K562 (cell line): ENCODE measurements at regions not wholly inside any gene's neighbourhood (a gene's known extent, or its start where the extent isn't known, plus 50 kb on each side); places are given as distances from the start of the nearest gene placed in this dataset.

ENCODE experiments used
- ATAC-seq: fragments of 200-7000 bp; cut with Tn5 transposase; 3 replicates; pipeline ENCODE4 v1.9.1; 2020; ENCODE audit warnings: moderate library complexity
- BruUV-seq: library from RNA; stranded (reverse); fragments of 400-500 nt; replicated peaks from 2 replicates; lab custom pipeline; 2021; lab: Mats Ljungman, UMichigan
- CTCF ChIA-PET: fragments of 300-600 bp; formaldehyde crosslinking; extraction: SDS; loops from one replicate; lab custom pipeline; 2021; ENCODE audit warnings: low intra/inter-chr PET ratio; lab: Yijun Ruan, JAX
- POLR2A ChIA-PET: fragments of 300-600, 350-650 bp; sonication (Branson Sonifier 250); formaldehyde crosslinking; extraction: SDS; loops from one replicate; lab custom pipeline; 2021; ENCODE audit warnings: antibody characterized with exemption, inconsistent platforms; lab: Yijun Ruan, JAX
- DNase-seq, 4 experiments: peaks; one replicate each; pipeline versions ENCODE4 v3.0.0 to v3.0.0-alpha.2; 2011 to 2018; ENCODE audit warnings: low spot score in 3 of 4, mixed read lengths in 3 of 4; ENCODE audit errors: extremely low read depth in 1 of 4
- FAIRE-seq: peaks from 2 replicates; lab custom pipeline; 2011; peaks lifted over from hg19 to GRCh38; lab: Jason Lieb, UNC
- H2AFZ ChIP-seq: 2 replicates; pipeline ENCODE4 v1.6.0; 2011; ENCODE audit warnings: low read depth, low read length, control low read depth, inconsistent platforms
- H3K27ac ChIP-seq: fragments of 200-600 bp; 3 replicates; pipeline ENCODE4 v1.8.0; 2011; ENCODE audit warnings: low read depth, mild to moderate bottlenecking, control low read depth, inconsistent platforms, low read length, moderate library complexity, mixed read lengths; ENCODE audit errors: extremely low read depth
- H3K27me3 ChIP-seq, 2 experiments: fragments of 300-600 bp in 1 of 2; 2 replicates in 1 of 2; 3 replicates in 1 of 2; pipeline versions ENCODE4 v1.6.0 to v1.8.0; 2011; ENCODE audit warnings: inconsistent platforms in 2 of 2, low read length in 2 of 2, mild to moderate bottlenecking in 1 of 2, mixed read lengths in 1 of 2, moderate library complexity in 1 of 2; ENCODE audit not compliant: control insufficient read depth in 2 of 2, insufficient read depth in 2 of 2
- H3K36me3 ChIP-seq: fragments of 300-600 bp; 3 replicates; pipeline ENCODE4 v1.8.0; 2011; ENCODE audit warnings: mild to moderate bottlenecking, low read length, inconsistent platforms; ENCODE audit not compliant: control insufficient read depth, insufficient read depth
- H3K4me1 ChIP-seq, 2 experiments: fragments of 200-600 bp in 1 of 2; replicated peaks in 1 of 2; 2 replicates in 1 of 2; 3 replicates in 1 of 2; pipeline versions ENCODE4 v1.5.1 to v1.8.0; 2011; ENCODE audit warnings: inconsistent platforms in 2 of 2, low read length in 2 of 2, mild to moderate bottlenecking in 1 of 2, mixed read lengths in 1 of 2, moderate library complexity in 1 of 2; ENCODE audit not compliant: control insufficient read depth in 2 of 2, insufficient read depth in 2 of 2
- H3K4me2 ChIP-seq: 2 replicates; pipeline ENCODE4 v1.6.1; 2011; ENCODE audit warnings: low read length, control low read depth, inconsistent platforms, mixed read lengths; ENCODE audit not compliant: insufficient read depth
- H3K4me3 ChIP-seq: fragments of 200-600 bp; sonication (generic), shearing (Covaris generic); 2 replicates; pipeline ENCODE4 v1.5.1; 2016; ENCODE audit warnings: control low read depth, inconsistent platforms
- H3K79me2 ChIP-seq: fragments of 200-600 bp; 3 replicates; pipeline ENCODE4 v1.8.0; 2011; ENCODE audit warnings: low read length, inconsistent platforms; ENCODE audit not compliant: control insufficient read depth, insufficient read depth
- H3K9ac ChIP-seq, 2 experiments: 2 replicates each; pipeline versions ENCODE4 v1.6.0 to v1.6.1; 2011; ENCODE audit warnings: low read depth in 2 of 2, low read length in 2 of 2, control low read depth in 1 of 2, inconsistent platforms in 1 of 2, mild to moderate bottlenecking in 1 of 2, mixed read lengths in 1 of 2; ENCODE audit not compliant: insufficient read depth in 1 of 2
- H3K9me1 ChIP-seq: one replicate; pipeline ENCODE4 v1.6.0; 2011; ENCODE audit warnings: inconsistent platforms, mild to moderate bottlenecking, low read length, moderate library complexity; ENCODE audit not compliant: control insufficient read depth, insufficient read depth
- H3K9me3 ChIP-seq: replicated peaks from 2 replicates; pipeline ENCODE4 v1.5.1; 2011; ENCODE audit warnings: low read depth, low read length, inconsistent platforms; ENCODE audit not compliant: control insufficient read depth, insufficient read depth
- H4K20me1 ChIP-seq: replicated peaks from 2 replicates; pipeline ENCODE4 v1.6.1; 2011; ENCODE audit warnings: low read length, inconsistent platforms, mixed read lengths; ENCODE audit not compliant: control insufficient read depth, insufficient read depth
- CSDE1 ChIP-seq, 2 experiments: fragments of 450-650 bp; IDR thresholded peaks; 2 replicates each; pipeline ENCODE4 v1.6.1; 2016; ENCODE audit warnings: mild to moderate bottlenecking in 1 of 2
- POLR3A ChIP-seq: IDR thresholded peaks from 2 replicates; pipeline ENCODE4 v1.6.1; 2011; ENCODE audit warnings: borderline replicate concordance, mild to moderate bottlenecking, moderate library complexity; ENCODE audit not compliant: insufficient read length, insufficient read depth; ENCODE audit errors: extremely low read depth
- STAG1 ChIP-seq: sonication (generic); formaldehyde crosslinking; IDR thresholded peaks from 2 replicates; pipeline ENCODE4 v1.5.0; 2020; ENCODE audit warnings: missing genetic modification reagents, borderline replicate concordance
- ZNF133 ChIP-seq: fragments of 250-450 bp; sonication (Bioruptor Pico); IDR thresholded peaks from 2 replicates; pipeline ENCODE4 v1.4.0; 2020; ENCODE audit warnings: mild to moderate bottlenecking
- ZNF354B ChIP-seq: fragments of 250-450 bp; sonication (Bioruptor Pico); IDR thresholded peaks from 2 replicates; pipeline ENCODE4 v1.4.0; 2020
- ZNF436 ChIP-seq: fragments of 250-450, 450-650 bp; sonication (Bioruptor Pico); formaldehyde crosslinking; IDR thresholded peaks from 2 replicates; pipeline ENCODE4 v1.7.0; 2020; ENCODE audit warnings: mild to moderate bottlenecking
- ZNF778 ChIP-seq: fragments of 450-650 bp; formaldehyde crosslinking; IDR thresholded peaks from 2 replicates; pipeline ENCODE4 v1.4.0; 2020; ENCODE audit warnings: mild to moderate bottlenecking, moderate library complexity
- WGBS: fragments of 100-300 bp; shearing (Covaris generic); methylation state at CpG from one replicate; pipeline ENCODE4 v1.1.6; 2016; ENCODE audit warnings: low coverage, mixed read lengths; ENCODE audit not compliant: insufficient coverage; ENCODE audit errors: missing lambda C conversion rate; 5-methylcytosine and 5-hydroxymethylcytosine counted together
- in situ Hi-C: fragments of 300-500 bp; cut with MboI; formaldehyde crosslinking; loops from 4 replicates; pipeline ENCODE4 v1.15.0; 2018; ENCODE audit warnings: inconsistent platforms, mixed read lengths
- intact Hi-C: fragments of 100-400 bp; cut with micrococcal nuclease; formaldehyde crosslinking; loops from 2 replicates; pipeline ENCODE4 v1.14.2; 2022
- TF ChIP-seq, protein P1 (sequence below), 3 experiments: IDR thresholded peaks in 2 of 3; conservative IDR thresholded peaks in 1 of 3; 2 replicates each; pipeline ENCODE4 v1.5.1; 2011 to 2012; ENCODE audit warnings: low read length in 3 of 3, mild to moderate bottlenecking in 3 of 3, control low read depth in 2 of 3, improper control_type of control experiment in 1 of 3, inconsistent platforms in 1 of 3, low read depth in 1 of 3, mixed read lengths in 1 of 3, moderate library complexity in 1 of 3; ENCODE audit not compliant: insufficient read depth in 2 of 3

- intact Hi-C loops (loop anchor here (10.0 kb wide), 1 partner anchor 630 kb away; no protein-coding TSS in a partner anchor), in situ Hi-C loops (no loop called here)
- no peak overlapping the region for H2AFZ ChIP-seq
- ChIA-PET CTCF (no interaction called here), POLR2A (no interaction called here)
- H4K20me1 ChIP-seq = no peaks in the 10 kb centered on the region
- no peaks in the 10 kb centered on the region for H3K4me1 ChIP-seq
- peak in 1 of 4 experiments; percentile 5 for DNase-seq
- 0% methylated on average over 6 of the region's 9 CpGs for WGBS
- no peaks in the 10 kb centered on the region for H3K36me3 ChIP-seq
- H3K27ac ChIP-seq = no peak overlapping the region
- peak; percentile 72 for ATAC-seq
- no peak overlapping the region for H3K9ac ChIP-seq
- no peaks in the 10 kb centered on the region for H3K9me3 ChIP-seq
- no TSS peak for BruUV-seq
- H3K79me2 ChIP-seq = no peaks in the 10 kb centered on the region
- no peak for FAIRE-seq
- H3K9me1 ChIP-seq = no peaks in the 10 kb centered on the region
- no peaks in the 10 kb centered on the region for H3K27me3 ChIP-seq
- H3K4me2 ChIP-seq = no peak overlapping the region
- H3K4me3 ChIP-seq = no peak overlapping the region
- TF ChIP-seq CSDE1 (IDR thresholded peaks at IDR 0.05) (no peak), ZNF133 (CRISPR knock-in tag) (no peak)
- TF ChIP-seq, protein P1, sequence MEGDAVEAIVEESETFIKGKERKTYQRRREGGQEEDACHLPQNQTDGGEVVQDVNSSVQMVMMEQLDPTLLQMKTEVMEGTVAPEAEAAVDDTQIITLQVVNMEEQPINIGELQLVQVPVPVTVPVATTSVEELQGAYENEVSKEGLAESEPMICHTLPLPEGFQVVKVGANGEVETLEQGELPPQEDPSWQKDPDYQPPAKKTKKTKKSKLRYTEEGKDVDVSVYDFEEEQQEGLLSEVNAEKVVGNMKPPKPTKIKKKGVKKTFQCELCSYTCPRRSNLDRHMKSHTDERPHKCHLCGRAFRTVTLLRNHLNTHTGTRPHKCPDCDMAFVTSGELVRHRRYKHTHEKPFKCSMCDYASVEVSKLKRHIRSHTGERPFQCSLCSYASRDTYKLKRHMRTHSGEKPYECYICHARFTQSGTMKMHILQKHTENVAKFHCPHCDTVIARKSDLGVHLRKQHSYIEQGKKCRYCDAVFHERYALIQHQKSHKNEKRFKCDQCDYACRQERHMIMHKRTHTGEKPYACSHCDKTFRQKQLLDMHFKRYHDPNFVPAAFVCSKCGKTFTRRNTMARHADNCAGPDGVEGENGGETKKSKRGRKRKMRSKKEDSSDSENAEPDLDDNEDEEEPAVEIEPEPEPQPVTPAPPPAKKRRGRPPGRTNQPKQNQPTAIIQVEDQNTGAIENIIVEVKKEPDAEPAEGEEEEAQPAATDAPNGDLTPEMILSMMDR (IDR thresholded peaks at IDR 0.05 in 2 of 3, conservative IDR thresholded peaks at IDR 0.05 in 1 of 3; ENCODE audit: insufficient read depth in 2 of 3, low read depth in 1 of 3, low read length in 3 of 3) = peak in 2 of 3 experiments; percentile 11 to 30; a peak in 1 of 6 replicates
These were observed 105.7 kb upstream of the OBI1 start for GRCh38 chr13:78764665-78765064.

GRCh38 chr13:78762825-78763224 is 103.9 kb upstream of the OBI1 start:
- no peak for TF ChIP-seq ZNF436 (CRISPR knock-in tag)
- no peak for TF ChIP-seq POLR3A
- TF ChIP-seq, protein P1 (IDR thresholded peaks at IDR 0.05 in 2 of 3, conservative IDR thresholded peaks at IDR 0.05 in 1 of 3; ENCODE audit: insufficient read depth in 2 of 3, low read depth in 1 of 3, low read length in 3 of 3) = no peak
- no peak for TF ChIP-seq STAG1 (CRISPR knock-in tag)
- no peak for TF ChIP-seq ZNF354B
- no peak for TF ChIP-seq ZNF778 (CRISPR knock-in tag)
- ChIA-PET CTCF (no interaction called here), POLR2A (no interaction called here)
- WGBS = 0% methylated on average over 2 of the region's 2 CpGs
- Histone ChIP-seq H3K9ac (no peak overlapping the region), H4K20me1 (no peaks in the 10 kb centered on the region), H2AFZ (no peak overlapping the region), H3K27me3 (no peaks in the 10 kb centered on the region), H3K79me2 (no peaks in the 10 kb centered on the region), H3K4me1 (no peaks in the 10 kb centered on the region), H3K36me3 (no peaks in the 10 kb centered on the region), H3K9me1 (no peaks in the 10 kb centered on the region), H3K4me2 (no peak overlapping the region), H3K27ac (no peak overlapping the region), H3K4me3 (no peak overlapping the region), H3K9me3 (no peaks in the 10 kb centered on the region)
- ATAC-seq = no peak
- no peak for DNase-seq
- FAIRE-seq = no peak
- no TSS peak for BruUV-seq
- in situ Hi-C loops = no loop called here
- intact Hi-C loops = loop anchor here (10.0 kb wide), 1 partner anchor 628 kb away; no protein-coding TSS in a partner anchor
